A673 (cell line): ENCODE measurements at regions not wholly inside any gene's neighbourhood (a gene's known extent, or its start where the extent isn't known, plus 50 kb on each side); places are given as distances from the start of the nearest gene placed in this dataset.

ENCODE experiments used
- BruUV-seq: library from RNA; stranded (reverse); fragments of 400-500 nt; replicated peaks from 2 replicates; lab custom pipeline; 2021; lab: Mats Ljungman, UMichigan
- CTCF ChIA-PET: fragments of 300-600 bp; sonication (Branson Sonifier 250); formaldehyde crosslinking; loops from one replicate; lab custom pipeline; 2022; ENCODE audit warnings: antibody characterized with exemption; lab: Charles Lee
- POLR2A ChIA-PET: fragments of 300-600 bp; sonication (Branson Sonifier 250); formaldehyde crosslinking; loops from one replicate; lab custom pipeline; 2022; ENCODE audit warnings: antibody characterized with exemption; ENCODE audit not compliant: low non-redundant PET; lab: Charles Lee
- DNase-seq: peaks from one replicate; pipeline ENCODE4 v3.0.0-alpha.2; 2015; ENCODE audit warnings: low spot score
- H3K27ac ChIP-seq: fragments of 200-600 bp; sonication (generic); 2 replicates; pipeline ENCODE4 v1.5.1; 2016; ENCODE audit warnings: mixed run types, low read depth, mild to moderate bottlenecking, mixed read lengths, antibody characterized with exemption, low read length; ENCODE audit not compliant: poor library complexity, severe bottlenecking
- H3K27me3 ChIP-seq: fragments of 200-600 bp; sonication (generic); replicated peaks from 2 replicates; pipeline ENCODE4 v1.6.1; 2017; ENCODE audit warnings: mixed run types, low read depth, mild to moderate bottlenecking, mixed read lengths, antibody characterized with exemption, low read length; ENCODE audit not compliant: insufficient read depth, poor library complexity
- H3K36me3 ChIP-seq: fragments of 200-600 bp; sonication (generic); 2 replicates; pipeline ENCODE4 v1.6.1; 2016; ENCODE audit warnings: mixed run types, mild to moderate bottlenecking, mixed read lengths, antibody characterized with exemption, low read length; ENCODE audit not compliant: insufficient read depth, poor library complexity, severe bottlenecking
- H3K4me1 ChIP-seq: fragments of 200-600 bp; sonication (generic); 2 replicates; pipeline ENCODE4 v1.6.1; 2017; ENCODE audit warnings: mixed run types, mild to moderate bottlenecking, mixed read lengths, antibody characterized with exemption, low read length; ENCODE audit not compliant: insufficient read depth, poor library complexity, severe bottlenecking
- H3K4me3 ChIP-seq: fragments of 200-600 bp; sonication (generic); 2 replicates; pipeline ENCODE4 v1.5.1; 2016; ENCODE audit warnings: low read depth, mixed run types, mild to moderate bottlenecking, mixed read lengths, low read length; ENCODE audit not compliant: poor library complexity, severe bottlenecking
- H3K9me3 ChIP-seq: fragments of 200-600 bp; sonication (generic); 2 replicates; pipeline ENCODE4 v1.6.1; 2016; ENCODE audit warnings: mixed run types, low read depth, mild to moderate bottlenecking, mixed read lengths, antibody characterized with exemption, low read length; ENCODE audit not compliant: poor library complexity, severe bottlenecking
- CTCF ChIP-seq: fragments of 300-800, 200-600 bp; sonication (generic); conservative IDR thresholded peaks from 2 replicates; pipeline ENCODE4 v1.5.1; 2017; ENCODE audit warnings: low read depth, mild to moderate bottlenecking, antibody characterized with exemption, low read length, moderate library complexity, mixed read lengths
- EZH2 ChIP-seq: fragments of 200-600 bp; sonication (generic); IDR thresholded peaks from 2 replicates; pipeline ENCODE4 v1.6.1; 2017; ENCODE audit warnings: borderline replicate concordance, low read depth, mild to moderate bottlenecking, mixed read lengths, antibody characterized with exemption, low read length; ENCODE audit not compliant: poor library complexity, severe bottlenecking
- intact Hi-C: fragments of 100-400 bp; cut with micrococcal nuclease; formaldehyde crosslinking; loops from one replicate; pipeline ENCODE4 v1.10.0; 2022; ENCODE audit not compliant: unreplicated experiment

- Histone ChIP-seq H3K27ac (no peak overlapping the region), H3K4me1 (peaks cover 11% of the 10 kb centered on the region), H3K4me3 (no peak overlapping the region), H3K27me3 (no peaks in the 10 kb centered on the region), H3K36me3 (no peaks in the 10 kb centered on the region), H3K9me3 (no peaks in the 10 kb centered on the region)
- no peak for TF ChIP-seq EZH2
- TF ChIP-seq CTCF: no peak
- ChIA-PET CTCF (no interaction called here), POLR2A (no interaction called here)
- BruUV-seq: no TSS peak
- intact Hi-C loops: no loop called here
- no peak for DNase-seq
Measured at GRCh38 chr3:153079386-153079785, 82.6 kb upstream of the RAP2B start.

GRCh38 chr3:153080778-153081240, 81.2 kb upstream of the RAP2B start:
- ChIA-PET POLR2A (no interaction called here), CTCF (no interaction called here)
- Histone ChIP-seq H3K36me3 (no peaks in the 10 kb centered on the region), H3K9me3 (no peaks in the 10 kb centered on the region), H3K27me3 (no peaks in the 10 kb centered on the region), H3K27ac (peak overlapping the region; percentile 54), H3K4me3 (no peak overlapping the region), H3K4me1 (peaks cover 11% of the 10 kb centered on the region)
- BruUV-seq: no TSS peak
- TF ChIP-seq EZH2: no peak
- no peak for TF ChIP-seq CTCF
- peak; percentile 75 for DNase-seq
- intact Hi-C loops: no loop called here

GRCh38 chr3:153084431-153084830, 77.6 kb upstream of the RAP2B start:
- no peak overlapping the region for H3K27ac ChIP-seq
- no peaks in the 10 kb centered on the region for H3K27me3 ChIP-seq
- BruUV-seq: no TSS peak
- intact Hi-C loops: no loop called here
- TF ChIP-seq EZH2 (no peak), CTCF (no peak)
- peaks cover 11% of the 10 kb centered on the region for H3K4me1 ChIP-seq
- ChIA-PET POLR2A (no interaction called here), CTCF (no interaction called here)
- no peak for DNase-seq
- no peak overlapping the region for H3K4me3 ChIP-seq
- H3K36me3 ChIP-seq: no peaks in the 10 kb centered on the region
- no peaks in the 10 kb centered on the region for H3K9me3 ChIP-seq
